WTC11 (cell line): ENCODE measurements at regions not wholly inside any gene's neighbourhood (a gene's known extent, or its start where the extent isn't known, plus 50 kb on each side); places are given as distances from the start of the nearest gene placed in this dataset.

Source experiments
- ATAC-seq: fragments of 200-7000 bp; cut with Tn5 transposase; 2 replicates; pipeline ENCODE4 v1.10.0; 2021; ENCODE audit warnings: mild to moderate bottlenecking, moderate library complexity
- CTCF ChIA-PET: fragments of 300-600 bp; sonication (Branson Sonifier 250); formaldehyde crosslinking; loops from one replicate; lab custom pipeline; 2021; ENCODE audit warnings: antibody characterized with exemption; lab: Charles Lee
- POLR2A ChIA-PET: fragments of 350-600 bp; sonication (Branson Sonifier 250); formaldehyde crosslinking; loops from one replicate; lab custom pipeline; 2021; ENCODE audit warnings: antibody characterized with exemption; lab: Charles Lee
- DNase-seq: peaks from one replicate; pipeline ENCODE4 v3.0.0; 2021; ENCODE audit warnings: low spot score
- H3K27ac Mint-ChIP-seq: 2 replicates; pipeline ENCODE4 v1.8.0; 2021; ENCODE audit warnings: mixed read lengths
- H3K27me3 Mint-ChIP-seq: 2 replicates; pipeline ENCODE4 v1.8.0; 2021; ENCODE audit warnings: low read depth, mild to moderate bottlenecking, moderate library complexity, mixed read lengths
- H3K36me3 Mint-ChIP-seq: 2 replicates; pipeline ENCODE4 v1.8.0; 2021; ENCODE audit warnings: mixed read lengths
- H3K4me1 Mint-ChIP-seq: 2 replicates; pipeline ENCODE4 v1.8.0; 2022; ENCODE audit warnings: mixed read lengths
- H3K4me3 Mint-ChIP-seq: 2 replicates; pipeline ENCODE4 v1.8.0; 2021; ENCODE audit warnings: mild to moderate bottlenecking, moderate library complexity, mixed read lengths
- H3K9me3 Mint-ChIP-seq: 2 replicates; pipeline ENCODE4 v1.8.0; 2021; ENCODE audit warnings: mixed read lengths
- EMX1 ChIP-seq: fragments of 250-450 bp; sonication (Bioruptor Pico); IDR thresholded peaks from 2 replicates; pipeline ENCODE4 v1.8.0; 2021; ENCODE audit warnings: mild to moderate bottlenecking
- GRHL2 ChIP-seq: fragments of 250-450 bp; sonication (Bioruptor Pico); IDR thresholded peaks from 2 replicates; pipeline ENCODE4 v1.8.0; 2022; ENCODE audit warnings: mild to moderate bottlenecking, moderate library complexity; ENCODE audit not compliant: insufficient replicate concordance, severe bottlenecking
- HMGA2 ChIP-seq: fragments of 250-450 bp; sonication (Bioruptor Pico); IDR thresholded peaks from 2 replicates; pipeline ENCODE4 v1.4.0; 2021; ENCODE audit warnings: mild to moderate bottlenecking, moderate library complexity
- MXD4 ChIP-seq: fragments of 250-450 bp; sonication (Bioruptor Pico); IDR thresholded peaks from 2 replicates; pipeline ENCODE4 v1.8.0; 2021; ENCODE audit warnings: mild to moderate bottlenecking, moderate library complexity, borderline replicate concordance
- PRRX2 ChIP-seq: fragments of 250-450 bp; sonication (Bioruptor Pico); IDR thresholded peaks from 2 replicates; pipeline ENCODE4 v1.8.0; 2021; ENCODE audit warnings: mild to moderate bottlenecking
- TEAD1 ChIP-seq: sonication (generic); formaldehyde crosslinking; IDR thresholded peaks from 2 replicates; pipeline ENCODE4 v1.8.0; 2022; ENCODE audit warnings: mild to moderate bottlenecking, missing genetic modification reagents
- ZNF121 ChIP-seq: sonication (generic); formaldehyde crosslinking; IDR thresholded peaks from 2 replicates; pipeline ENCODE4 v1.8.0; 2023; ENCODE audit warnings: missing genetic modification reagents
- ZNF219 ChIP-seq: sonication (generic); formaldehyde crosslinking; IDR thresholded peaks from 2 replicates; pipeline ENCODE4 v1.8.0; 2023; ENCODE audit warnings: missing genetic modification reagents, mild to moderate bottlenecking, borderline replicate concordance
- ZNF232 ChIP-seq: sonication (generic); formaldehyde crosslinking; IDR thresholded peaks from 2 replicates; pipeline ENCODE4 v1.8.0; 2022; ENCODE audit warnings: mild to moderate bottlenecking, missing genetic modification reagents
- ZNF396 ChIP-seq: fragments of 250-450 bp; sonication (Bioruptor Pico); IDR thresholded peaks from 2 replicates; pipeline ENCODE4 v1.8.0; 2021; ENCODE audit warnings: mild to moderate bottlenecking, moderate library complexity, borderline replicate concordance
- ZNF671 ChIP-seq: fragments of 250-450 bp; sonication (Bioruptor Pico); IDR thresholded peaks from 2 replicates; pipeline ENCODE4 v1.8.0; 2021; ENCODE audit warnings: mild to moderate bottlenecking
- TF ChIP-seq, protein P1 (sequence below): fragments of 250-450 bp; sonication (Bioruptor Pico); IDR thresholded peaks from 2 replicates; pipeline ENCODE4 v1.9.0; 2021; ENCODE audit warnings: mild to moderate bottlenecking
- TF ChIP-seq, protein P2 (sequence below): sonication (generic); formaldehyde crosslinking; IDR thresholded peaks from 2 replicates; pipeline ENCODE4 v1.8.1; 2022; ENCODE audit warnings: low read depth, mild to moderate bottlenecking, moderate library complexity, missing genetic modification reagents, borderline replicate concordance
- TF ChIP-seq, protein P3 (sequence below): sonication (generic); formaldehyde crosslinking; IDR thresholded peaks from 2 replicates; pipeline ENCODE4 v1.8.1; 2022; ENCODE audit warnings: missing genetic modification reagents, borderline replicate concordance
- TF ChIP-seq, protein P4 (sequence below): fragments of 250-450 bp; sonication (Bioruptor Pico); IDR thresholded peaks from 2 replicates; pipeline ENCODE4 v1.9.0; 2021; ENCODE audit warnings: mild to moderate bottlenecking, borderline replicate concordance
- TF ChIP-seq, protein P5 (sequence below): sonication (generic); formaldehyde crosslinking; IDR thresholded peaks from 2 replicates; pipeline ENCODE4 v1.8.0; 2022; ENCODE audit warnings: mild to moderate bottlenecking, missing genetic modification reagents
- TF ChIP-seq, protein P6 (sequence below): sonication (generic); formaldehyde crosslinking; IDR thresholded peaks from 2 replicates; pipeline ENCODE4 v1.8.0; 2022; ENCODE audit warnings: mild to moderate bottlenecking, missing genetic modification reagents
- TF ChIP-seq, protein P7 (sequence below): sonication (generic); formaldehyde crosslinking; IDR thresholded peaks from 2 replicates; pipeline ENCODE4 v1.8.1; 2023; ENCODE audit warnings: mild to moderate bottlenecking, missing genetic modification reagents

DNA sequence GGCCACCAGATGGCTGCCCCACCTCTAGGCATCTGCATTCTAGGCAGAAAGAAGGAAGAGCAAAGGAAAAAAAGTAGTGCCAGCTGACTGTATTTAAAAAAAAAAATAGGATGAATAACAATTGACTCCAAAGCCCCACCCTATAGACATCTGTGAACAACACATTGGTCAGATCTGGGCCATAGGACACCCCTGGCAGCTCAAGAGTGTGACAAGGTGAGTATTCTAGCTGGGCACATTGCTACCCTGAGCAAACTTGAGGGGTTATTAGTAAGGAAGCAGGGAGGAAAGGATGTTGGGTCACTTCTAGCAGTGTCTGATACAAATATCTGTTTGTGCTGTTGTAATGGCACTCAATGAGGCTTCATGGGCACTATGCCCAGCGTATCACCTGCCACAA is 58.6 kb upstream of the NPAS2 start:
- no peak overlapping the region for H3K27ac Mint-ChIP-seq
- TF ChIP-seq, protein P1, sequence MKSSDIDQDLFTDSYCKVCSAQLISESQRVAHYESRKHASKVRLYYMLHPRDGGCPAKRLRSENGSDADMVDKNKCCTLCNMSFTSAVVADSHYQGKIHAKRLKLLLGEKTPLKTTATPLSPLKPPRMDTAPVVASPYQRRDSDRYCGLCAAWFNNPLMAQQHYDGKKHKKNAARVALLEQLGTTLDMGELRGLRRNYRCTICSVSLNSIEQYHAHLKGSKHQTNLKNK (CRISPR knock-in tag), result no peak
- TF ChIP-seq ZNF396, result no peak
- TF ChIP-seq, protein P2, sequence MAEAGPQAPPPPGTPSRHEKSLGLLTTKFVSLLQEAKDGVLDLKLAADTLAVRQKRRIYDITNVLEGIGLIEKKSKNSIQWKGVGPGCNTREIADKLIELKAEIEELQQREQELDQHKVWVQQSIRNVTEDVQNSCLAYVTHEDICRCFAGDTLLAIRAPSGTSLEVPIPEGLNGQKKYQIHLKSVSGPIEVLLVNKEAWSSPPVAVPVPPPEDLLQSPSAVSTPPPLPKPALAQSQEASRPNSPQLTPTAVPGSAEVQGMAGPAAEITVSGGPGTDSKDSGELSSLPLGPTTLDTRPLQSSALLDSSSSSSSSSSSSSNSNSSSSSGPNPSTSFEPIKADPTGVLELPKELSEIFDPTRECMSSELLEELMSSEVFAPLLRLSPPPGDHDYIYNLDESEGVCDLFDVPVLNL (CRISPR knock-in tag), result no peak
- peaks cover 12% of the 10 kb centered on the region for H3K9me3 Mint-ChIP-seq
- ATAC-seq (no peak), DNase-seq (no peak)
- ChIA-PET POLR2A (no interaction called here), CTCF (no interaction called here)
- H3K4me3 Mint-ChIP-seq, result no peak overlapping the region
- H3K4me1 Mint-ChIP-seq, result no peaks in the 10 kb centered on the region
- no peaks in the 10 kb centered on the region for H3K36me3 Mint-ChIP-seq
- no peaks in the 10 kb centered on the region for H3K27me3 Mint-ChIP-seq

DNA sequence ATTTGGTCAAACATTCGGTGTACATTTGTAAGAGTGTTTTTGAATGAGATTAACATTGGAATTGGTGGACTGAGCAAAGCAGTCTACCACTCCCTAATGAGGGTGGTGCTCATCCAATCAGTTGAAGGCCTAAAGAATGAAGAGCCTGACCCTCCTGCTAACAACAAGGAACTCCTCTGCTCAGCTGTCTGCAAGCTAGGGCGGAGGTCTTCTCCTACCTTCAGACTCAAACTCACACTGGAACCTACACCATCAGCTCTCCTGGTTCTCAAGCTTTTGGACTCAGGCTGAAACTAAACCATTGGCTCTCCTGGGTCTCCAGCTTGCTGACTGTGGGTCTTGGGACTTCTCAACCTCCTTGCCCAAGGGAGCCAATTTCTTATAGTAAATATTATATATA is 55.5 kb upstream of the NPAS2 start:
- H3K36me3 Mint-ChIP-seq, result no peaks in the 10 kb centered on the region
- TF ChIP-seq HMGA2 (CRISPR knock-in tag) (no peak), EMX1 (no peak), PRRX2 (CRISPR knock-in tag) (no peak), MXD4 (CRISPR knock-in tag) (no peak), ZNF121 (CRISPR knock-in tag) (no peak)
- no peaks in the 10 kb centered on the region for H3K27me3 Mint-ChIP-seq
- DNase-seq, result no peak
- no peaks in the 10 kb centered on the region for H3K9me3 Mint-ChIP-seq
- no peak overlapping the region for H3K4me3 Mint-ChIP-seq
- ChIA-PET POLR2A (no interaction called here), CTCF (no interaction called here)
- peaks cover 4% of the 10 kb centered on the region; the same call in 1 of the 2 replicates for H3K4me1 Mint-ChIP-seq
- no peak overlapping the region for H3K27ac Mint-ChIP-seq
- ATAC-seq, result no peak

DNA sequence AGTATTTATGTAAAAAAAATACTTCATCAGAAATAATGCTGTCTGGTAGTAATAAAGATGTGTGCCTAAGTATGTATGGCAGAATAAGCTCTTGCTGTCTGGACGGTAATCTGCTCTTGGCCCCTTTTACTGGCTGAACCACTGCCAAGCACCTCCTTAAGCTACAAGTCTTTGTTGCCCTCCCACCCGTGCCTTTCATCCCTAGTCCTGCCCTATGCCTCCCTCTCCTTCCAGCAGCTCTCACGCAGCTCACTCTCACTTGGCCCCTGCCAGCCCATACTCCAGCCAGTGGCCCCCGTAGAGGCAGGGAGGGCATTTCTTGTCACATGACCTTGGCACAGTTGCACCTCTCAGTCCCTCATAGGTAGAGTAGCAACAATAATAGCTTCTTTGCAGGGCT is 54.5 kb upstream of the NPAS2 start:
- Mint-ChIP-seq H3K36me3 (no peaks in the 10 kb centered on the region), H3K27ac (no peak overlapping the region), H3K4me1 (peaks cover 4% of the 10 kb centered on the region; the same call in 1 of the 2 replicates), H3K4me3 (no peak overlapping the region), H3K9me3 (no peaks in the 10 kb centered on the region), H3K27me3 (no peaks in the 10 kb centered on the region)
- TF ChIP-seq, protein P3, sequence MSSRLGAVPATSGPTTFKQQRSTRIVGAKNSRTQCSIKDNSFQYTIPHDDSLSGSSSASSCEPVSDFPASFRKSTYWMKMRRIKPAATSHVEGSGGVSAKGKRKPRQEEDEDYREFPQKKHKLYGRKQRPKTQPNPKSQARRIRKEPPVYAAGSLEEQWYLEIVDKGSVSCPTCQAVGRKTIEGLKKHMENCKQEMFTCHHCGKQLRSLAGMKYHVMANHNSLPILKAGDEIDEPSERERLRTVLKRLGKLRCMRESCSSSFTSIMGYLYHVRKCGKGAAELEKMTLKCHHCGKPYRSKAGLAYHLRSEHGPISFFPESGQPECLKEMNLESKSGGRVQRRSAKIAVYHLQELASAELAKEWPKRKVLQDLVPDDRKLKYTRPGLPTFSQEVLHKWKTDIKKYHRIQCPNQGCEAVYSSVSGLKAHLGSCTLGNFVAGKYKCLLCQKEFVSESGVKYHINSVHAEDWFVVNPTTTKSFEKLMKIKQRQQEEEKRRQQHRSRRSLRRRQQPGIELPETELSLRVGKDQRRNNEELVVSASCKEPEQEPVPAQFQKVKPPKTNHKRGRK (CRISPR knock-in tag), result no peak
- TF ChIP-seq TEAD1 (no peak), ZNF232 (CRISPR knock-in tag) (no peak), ZNF219 (CRISPR knock-in tag) (no peak), GRHL2 (CRISPR knock-in tag) (no peak), ZNF671 (no peak)
- TF ChIP-seq, protein P4, sequence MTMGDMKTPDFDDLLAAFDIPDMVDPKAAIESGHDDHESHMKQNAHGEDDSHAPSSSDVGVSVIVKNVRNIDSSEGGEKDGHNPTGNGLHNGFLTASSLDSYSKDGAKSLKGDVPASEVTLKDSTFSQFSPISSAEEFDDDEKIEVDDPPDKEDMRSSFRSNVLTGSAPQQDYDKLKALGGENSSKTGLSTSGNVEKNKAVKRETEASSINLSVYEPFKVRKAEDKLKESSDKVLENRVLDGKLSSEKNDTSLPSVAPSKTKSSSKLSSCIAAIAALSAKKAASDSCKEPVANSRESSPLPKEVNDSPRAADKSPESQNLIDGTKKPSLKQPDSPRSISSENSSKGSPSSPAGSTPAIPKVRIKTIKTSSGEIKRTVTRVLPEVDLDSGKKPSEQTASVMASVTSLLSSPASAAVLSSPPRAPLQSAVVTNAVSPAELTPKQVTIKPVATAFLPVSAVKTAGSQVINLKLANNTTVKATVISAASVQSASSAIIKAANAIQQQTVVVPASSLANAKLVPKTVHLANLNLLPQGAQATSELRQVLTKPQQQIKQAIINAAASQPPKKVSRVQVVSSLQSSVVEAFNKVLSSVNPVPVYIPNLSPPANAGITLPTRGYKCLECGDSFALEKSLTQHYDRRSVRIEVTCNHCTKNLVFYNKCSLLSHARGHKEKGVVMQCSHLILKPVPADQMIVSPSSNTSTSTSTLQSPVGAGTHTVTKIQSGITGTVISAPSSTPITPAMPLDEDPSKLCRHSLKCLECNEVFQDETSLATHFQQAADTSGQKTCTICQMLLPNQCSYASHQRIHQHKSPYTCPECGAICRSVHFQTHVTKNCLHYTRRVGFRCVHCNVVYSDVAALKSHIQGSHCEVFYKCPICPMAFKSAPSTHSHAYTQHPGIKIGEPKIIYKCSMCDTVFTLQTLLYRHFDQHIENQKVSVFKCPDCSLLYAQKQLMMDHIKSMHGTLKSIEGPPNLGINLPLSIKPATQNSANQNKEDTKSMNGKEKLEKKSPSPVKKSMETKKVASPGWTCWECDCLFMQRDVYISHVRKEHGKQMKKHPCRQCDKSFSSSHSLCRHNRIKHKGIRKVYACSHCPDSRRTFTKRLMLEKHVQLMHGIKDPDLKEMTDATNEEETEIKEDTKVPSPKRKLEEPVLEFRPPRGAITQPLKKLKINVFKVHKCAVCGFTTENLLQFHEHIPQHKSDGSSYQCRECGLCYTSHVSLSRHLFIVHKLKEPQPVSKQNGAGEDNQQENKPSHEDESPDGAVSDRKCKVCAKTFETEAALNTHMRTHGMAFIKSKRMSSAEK (CRISPR knock-in tag), result no peak
- TF ChIP-seq, protein P5, sequence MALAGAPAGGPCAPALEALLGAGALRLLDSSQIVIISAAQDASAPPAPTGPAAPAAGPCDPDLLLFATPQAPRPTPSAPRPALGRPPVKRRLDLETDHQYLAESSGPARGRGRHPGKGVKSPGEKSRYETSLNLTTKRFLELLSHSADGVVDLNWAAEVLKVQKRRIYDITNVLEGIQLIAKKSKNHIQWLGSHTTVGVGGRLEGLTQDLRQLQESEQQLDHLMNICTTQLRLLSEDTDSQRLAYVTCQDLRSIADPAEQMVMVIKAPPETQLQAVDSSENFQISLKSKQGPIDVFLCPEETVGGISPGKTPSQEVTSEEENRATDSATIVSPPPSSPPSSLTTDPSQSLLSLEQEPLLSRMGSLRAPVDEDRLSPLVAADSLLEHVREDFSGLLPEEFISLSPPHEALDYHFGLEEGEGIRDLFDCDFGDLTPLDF, result no peak
- TF ChIP-seq, protein P6, sequence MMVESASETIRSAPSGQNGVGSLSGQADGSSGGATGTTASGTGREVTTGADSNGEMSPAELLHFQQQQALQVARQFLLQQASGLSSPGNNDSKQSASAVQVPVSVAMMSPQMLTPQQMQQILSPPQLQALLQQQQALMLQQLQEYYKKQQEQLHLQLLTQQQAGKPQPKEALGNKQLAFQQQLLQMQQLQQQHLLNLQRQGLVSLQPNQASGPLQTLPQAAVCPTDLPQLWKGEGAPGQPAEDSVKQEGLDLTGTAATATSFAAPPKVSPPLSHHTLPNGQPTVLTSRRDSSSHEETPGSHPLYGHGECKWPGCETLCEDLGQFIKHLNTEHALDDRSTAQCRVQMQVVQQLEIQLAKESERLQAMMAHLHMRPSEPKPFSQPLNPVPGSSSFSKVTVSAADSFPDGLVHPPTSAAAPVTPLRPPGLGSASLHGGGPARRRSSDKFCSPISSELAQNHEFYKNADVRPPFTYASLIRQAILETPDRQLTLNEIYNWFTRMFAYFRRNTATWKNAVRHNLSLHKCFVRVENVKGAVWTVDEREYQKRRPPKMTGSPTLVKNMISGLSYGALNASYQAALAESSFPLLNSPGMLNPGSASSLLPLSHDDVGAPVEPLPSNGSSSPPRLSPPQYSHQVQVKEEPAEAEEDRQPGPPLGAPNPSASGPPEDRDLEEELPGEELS (CRISPR knock-in tag), result no peak
- TF ChIP-seq, protein P7, sequence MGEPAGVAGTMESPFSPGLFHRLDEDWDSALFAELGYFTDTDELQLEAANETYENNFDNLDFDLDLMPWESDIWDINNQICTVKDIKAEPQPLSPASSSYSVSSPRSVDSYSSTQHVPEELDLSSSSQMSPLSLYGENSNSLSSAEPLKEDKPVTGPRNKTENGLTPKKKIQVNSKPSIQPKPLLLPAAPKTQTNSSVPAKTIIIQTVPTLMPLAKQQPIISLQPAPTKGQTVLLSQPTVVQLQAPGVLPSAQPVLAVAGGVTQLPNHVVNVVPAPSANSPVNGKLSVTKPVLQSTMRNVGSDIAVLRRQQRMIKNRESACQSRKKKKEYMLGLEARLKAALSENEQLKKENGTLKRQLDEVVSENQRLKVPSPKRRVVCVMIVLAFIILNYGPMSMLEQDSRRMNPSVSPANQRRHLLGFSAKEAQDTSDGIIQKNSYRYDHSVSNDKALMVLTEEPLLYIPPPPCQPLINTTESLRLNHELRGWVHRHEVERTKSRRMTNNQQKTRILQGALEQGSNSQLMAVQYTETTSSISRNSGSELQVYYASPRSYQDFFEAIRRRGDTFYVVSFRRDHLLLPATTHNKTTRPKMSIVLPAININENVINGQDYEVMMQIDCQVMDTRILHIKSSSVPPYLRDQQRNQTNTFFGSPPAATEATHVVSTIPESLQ (CRISPR knock-in tag), result no peak
- no peak for ATAC-seq
- DNase-seq, result no peak
- ChIA-PET POLR2A (no interaction called here), CTCF (interaction anchor here (0.6 kb wide), 1 partner anchor 220 kb away, joined by 3 read pairs; no protein-coding TSS in a partner anchor)
